HEK293T (cell line): ENCODE measurements at regions not wholly inside any gene's neighbourhood (a gene's known extent, or its start where the extent isn't known, plus 50 kb on each side); places are given as distances from the start of the nearest gene placed in this dataset.

ENCODE experiments used
- CTCF ChIA-PET: fragments of 350-600 bp; formaldehyde crosslinking; extraction: SDS; loops from one replicate; lab custom pipeline; 2021; ENCODE audit warnings: antibody characterized with exemption, inconsistent platforms; lab: Yijun Ruan, JAX
- POLR2A ChIA-PET: fragments of 350-600 bp; formaldehyde crosslinking; extraction: SDS; loops from one replicate; lab custom pipeline; 2020; ENCODE audit warnings: antibody characterized with exemption, inconsistent platforms; lab: Yijun Ruan, JAX
- DNase-seq: peaks from one replicate; pipeline ENCODE4 v3.0.0; 2012; ENCODE audit warnings: mixed read lengths; ENCODE audit errors: extremely low spot score
- ARNT ChIP-seq: fragments of 450-650 bp; IDR thresholded peaks from 2 replicates; pipeline ENCODE4 v1.6.1; 2017; ENCODE audit warnings: mild to moderate bottlenecking
- BHLHE40 ChIP-seq: fragments of 450-650 bp; IDR thresholded peaks from 2 replicates; pipeline ENCODE4 v1.6.1; 2016; ENCODE audit warnings: mild to moderate bottlenecking, moderate library complexity, borderline replicate concordance
- CTBP1 ChIP-seq: fragments of 450-650 bp; IDR thresholded peaks from 2 replicates; pipeline ENCODE4 v1.6.1; 2016; ENCODE audit warnings: borderline replicate concordance
- ELF4 ChIP-seq: fragments of 450-650 bp; IDR thresholded peaks from 2 replicates; pipeline ENCODE4 v1.6.1; 2017; ENCODE audit warnings: antibody characterized with exemption
- FOXA1 ChIP-seq: fragments of 450-650 bp; IDR thresholded peaks from 2 replicates; pipeline ENCODE4 v1.6.1; 2016; ENCODE audit warnings: mild to moderate bottlenecking
- FOXK2 ChIP-seq: fragments of 450-650 bp; IDR thresholded peaks from 2 replicates; pipeline ENCODE4 v1.6.1; 2016; ENCODE audit warnings: mild to moderate bottlenecking
- FOXM1 ChIP-seq: fragments of 450-650 bp; IDR thresholded peaks from 2 replicates; pipeline ENCODE4 v1.6.1; 2017; ENCODE audit warnings: mild to moderate bottlenecking, borderline replicate concordance
- HDGF ChIP-seq: fragments of 450-650 bp; IDR thresholded peaks from 2 replicates; pipeline ENCODE4 v1.6.1; 2017; ENCODE audit warnings: antibody characterized with exemption, borderline replicate concordance
- L3MBTL2 ChIP-seq: fragments of 450-650 bp; conservative IDR thresholded peaks from 2 replicates; pipeline ENCODE4 v1.6.1; 2016; ENCODE audit warnings: mild to moderate bottlenecking
- LEF1 ChIP-seq: fragments of 450-650 bp; IDR thresholded peaks from 2 replicates; pipeline ENCODE4 v1.6.1; 2017; ENCODE audit warnings: mild to moderate bottlenecking, borderline replicate concordance
- NFRKB ChIP-seq: fragments of 450-650 bp; IDR thresholded peaks from 2 replicates; pipeline ENCODE4 v1.6.1; 2016; ENCODE audit warnings: mild to moderate bottlenecking, moderate library complexity
- PKNOX1 ChIP-seq: fragments of 450-650 bp; IDR thresholded peaks from 2 replicates; pipeline ENCODE4 v1.6.1; 2016
- SP1 ChIP-seq: fragments of 450-650 bp; IDR thresholded peaks from 2 replicates; pipeline ENCODE4 v1.6.1; 2017
- SUZ12 ChIP-seq: fragments of 450-650 bp; IDR thresholded peaks from 2 replicates; pipeline ENCODE4 v1.6.1; 2016; ENCODE audit warnings: mild to moderate bottlenecking
- TARDBP ChIP-seq: fragments of 450-650 bp; IDR thresholded peaks from 2 replicates; pipeline ENCODE4 v1.6.1; 2016
- ZNF384 ChIP-seq: fragments of 450-650 bp; IDR thresholded peaks from 2 replicates; pipeline ENCODE4 v1.6.1; 2016

GRCh38 chr5:53239301-53239990 is 129.9 kb upstream of the MOCS2 start:
- DNase-seq: no peak
- ChIA-PET CTCF (no interaction called here), POLR2A (no interaction called here)
- TF ChIP-seq BHLHE40 (no peak), FOXM1 (no peak), SP1 (no peak), FOXK2 (no peak), HDGF (no peak), ZNF384 (no peak), PKNOX1 (no peak), L3MBTL2 (no peak), LEF1 (no peak), SUZ12 (no peak), FOXA1 (no peak), ARNT (no peak), TARDBP (no peak)

- TF ChIP-seq SUZ12 (no peak), SP1 (no peak), FOXK2 (no peak), TARDBP (no peak), ELF4 (no peak), FOXM1 (no peak), FOXA1 (no peak), HDGF (no peak), PKNOX1 (no peak), NFRKB (no peak), ZNF384 (no peak), LEF1 (no peak), CTBP1 (no peak), BHLHE40 (no peak), L3MBTL2 (no peak), ARNT (no peak)
- ChIA-PET POLR2A (no interaction called here), CTCF (no interaction called here)
- DNase-seq: no peak
Measured at GRCh38 chr5:53240661-53241060, 131.1 kb upstream of the MOCS2 start.

- ChIA-PET CTCF (no interaction called here), POLR2A (no interaction called here)
- TF ChIP-seq SP1 (no peak), PKNOX1 (no peak), L3MBTL2 (no peak), BHLHE40 (no peak), NFRKB (no peak), SUZ12 (no peak), ARNT (no peak), HDGF (no peak), FOXM1 (no peak), FOXA1 (no peak), LEF1 (no peak)
- DNase-seq: no peak
Measured at GRCh38 chr5:53241572-53241971, 132.0 kb upstream of the MOCS2 start.

- ChIA-PET POLR2A (no interaction called here), CTCF (interaction anchor here (0.6 kb wide), 1 partner anchor 977 kb away, joined by 3 read pairs; no protein-coding TSS in a partner anchor)
- DNase-seq: no peak
- TF ChIP-seq BHLHE40: no peak
- no peak for TF ChIP-seq FOXM1
- no peak for TF ChIP-seq L3MBTL2
- TF ChIP-seq HDGF: no peak
Measured at GRCh38 chr5:53243403-53243802, 133.8 kb upstream of the MOCS2 start.

GRCh38 chr5:53246042-53246836 is 136.7 kb upstream of the MOCS2 start:
- TF ChIP-seq SUZ12 (no peak), FOXM1 (no peak), L3MBTL2 (no peak), FOXK2 (no peak), TARDBP (no peak), HDGF (no peak), BHLHE40 (no peak), SP1 (no peak), NFRKB (no peak), CTBP1 (no peak), ARNT (no peak), ZNF384 (no peak), LEF1 (no peak)
- ChIA-PET POLR2A (no interaction called here), CTCF (no interaction called here)
- no peak for DNase-seq
